Nephron (organoid): ENCODE measurements at regions not wholly inside any gene's neighbourhood (a gene's known extent, or its start where the extent isn't known, plus 50 kb on each side); places are given as distances from the start of the nearest gene placed in this dataset.
"Not testable (repeated sequence)": the region's sequence is repeated elsewhere in the genome, so short reads cannot be mapped to it uniquely, and the experiment has no call there.

Experiments used
- H3K27ac Mint-ChIP-seq, 3 experiments: 2 replicates each; pipeline ENCODE4 v1.8.0; 2020; ENCODE audit warnings: mixed read lengths in 3 of 3, mild to moderate bottlenecking in 2 of 3, moderate library complexity in 1 of 3
- H3K27me3 Mint-ChIP-seq: 2 replicates; pipeline ENCODE4 v1.8.0; 2021; ENCODE audit warnings: low read depth, mild to moderate bottlenecking, moderate library complexity, mixed read lengths
- H3K36me3 Mint-ChIP-seq: 2 replicates; pipeline ENCODE4 v1.8.0; 2020; ENCODE audit warnings: low read depth, mixed read lengths
- H3K4me1 Mint-ChIP-seq: 2 replicates; pipeline ENCODE4 v1.8.0; 2020; ENCODE audit warnings: mixed read lengths
- H3K4me3 Mint-ChIP-seq, 3 experiments: 2 replicates each; pipeline ENCODE4 v1.8.0; 2020; ENCODE audit warnings: mild to moderate bottlenecking in 3 of 3, mixed read lengths in 3 of 3, moderate library complexity in 2 of 3
- H3K9me3 Mint-ChIP-seq: 2 replicates; pipeline ENCODE4 v1.8.0; 2020; ENCODE audit warnings: mixed read lengths
- TF ChIP-seq, protein P1 (sequence below), 3 experiments: fragments of 200-600 bp; sonication (generic); IDR thresholded peaks; one replicate each; pipeline ENCODE4 v1.5.0; 2021; ENCODE audit warnings: antibody characterized with exemption in 3 of 3; ENCODE audit not compliant: unreplicated experiment in 3 of 3

DNA sequence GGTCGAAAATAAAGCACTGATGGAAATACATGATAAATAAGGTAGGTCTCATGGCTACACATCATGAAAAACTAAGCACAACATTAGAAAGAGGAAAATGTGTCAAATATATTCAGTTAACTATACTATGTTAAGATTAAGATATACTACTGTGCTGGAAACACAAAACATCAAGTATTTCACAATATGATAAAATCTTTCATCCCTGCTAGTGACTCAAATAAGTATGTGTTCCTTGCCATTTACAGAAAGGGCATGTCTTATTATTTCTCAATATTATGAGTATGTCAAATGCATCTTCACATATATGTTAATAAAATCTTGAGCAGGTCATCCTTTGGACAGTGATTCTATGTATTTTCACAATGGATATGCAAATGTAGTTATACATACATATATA, 1260.1 kb upstream of the ADGRL2 start:
- no peaks in the 10 kb centered on the region for H3K9me3 Mint-ChIP-seq
- TF ChIP-seq, protein P1, sequence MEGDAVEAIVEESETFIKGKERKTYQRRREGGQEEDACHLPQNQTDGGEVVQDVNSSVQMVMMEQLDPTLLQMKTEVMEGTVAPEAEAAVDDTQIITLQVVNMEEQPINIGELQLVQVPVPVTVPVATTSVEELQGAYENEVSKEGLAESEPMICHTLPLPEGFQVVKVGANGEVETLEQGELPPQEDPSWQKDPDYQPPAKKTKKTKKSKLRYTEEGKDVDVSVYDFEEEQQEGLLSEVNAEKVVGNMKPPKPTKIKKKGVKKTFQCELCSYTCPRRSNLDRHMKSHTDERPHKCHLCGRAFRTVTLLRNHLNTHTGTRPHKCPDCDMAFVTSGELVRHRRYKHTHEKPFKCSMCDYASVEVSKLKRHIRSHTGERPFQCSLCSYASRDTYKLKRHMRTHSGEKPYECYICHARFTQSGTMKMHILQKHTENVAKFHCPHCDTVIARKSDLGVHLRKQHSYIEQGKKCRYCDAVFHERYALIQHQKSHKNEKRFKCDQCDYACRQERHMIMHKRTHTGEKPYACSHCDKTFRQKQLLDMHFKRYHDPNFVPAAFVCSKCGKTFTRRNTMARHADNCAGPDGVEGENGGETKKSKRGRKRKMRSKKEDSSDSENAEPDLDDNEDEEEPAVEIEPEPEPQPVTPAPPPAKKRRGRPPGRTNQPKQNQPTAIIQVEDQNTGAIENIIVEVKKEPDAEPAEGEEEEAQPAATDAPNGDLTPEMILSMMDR (IDR thresholded peaks at IDR 0.05; ENCODE audit: unreplicated experiment in 3 of 3) = no peak
- H3K36me3 Mint-ChIP-seq = peaks cover 7% of the 10 kb centered on the region
- H3K27ac Mint-ChIP-seq = peak overlapping the region in 1 of 3 experiments; percentile 98
- no peaks in the 10 kb centered on the region for H3K4me1 Mint-ChIP-seq
- H3K4me3 Mint-ChIP-seq = peak overlapping the region in 2 of 3 experiments; percentile 61 to 88
- H3K27me3 Mint-ChIP-seq = no peaks in the 10 kb centered on the region

DNA sequence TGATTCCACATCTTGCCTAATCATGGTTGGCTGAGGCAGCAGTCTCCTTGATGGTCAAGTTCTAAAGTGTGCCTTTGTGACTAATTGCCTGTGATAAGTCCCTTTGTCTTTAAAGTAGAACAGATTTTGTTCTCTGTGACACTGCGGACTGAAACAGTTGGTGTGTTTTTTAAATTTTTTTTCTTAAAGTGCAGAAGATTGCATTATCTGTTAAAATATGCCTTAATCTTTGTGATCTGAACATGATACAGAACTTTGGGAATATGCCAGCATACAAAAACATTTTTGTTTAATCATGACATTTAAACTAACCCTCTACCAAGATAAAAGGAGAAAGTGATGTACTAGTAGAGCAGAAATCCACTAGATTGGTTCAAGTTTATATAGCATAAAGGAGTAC, 1260.6 kb upstream of the ADGRL2 start:
- Mint-ChIP-seq H3K36me3 (peaks cover 7% of the 10 kb centered on the region), H3K4me3 (peak overlapping the region in 2 of 3 experiments; percentile 61 to 88), H3K4me1 (peaks cover 2% of the 10 kb centered on the region), H3K27me3 (no peaks in the 10 kb centered on the region), H3K27ac (peak overlapping the region in 2 of 3 experiments; percentile 48 to 98), H3K9me3 (no peaks in the 10 kb centered on the region)
- TF ChIP-seq, protein P1 (IDR thresholded peaks at IDR 0.05; ENCODE audit: unreplicated experiment in 3 of 3) = no peak

DNA sequence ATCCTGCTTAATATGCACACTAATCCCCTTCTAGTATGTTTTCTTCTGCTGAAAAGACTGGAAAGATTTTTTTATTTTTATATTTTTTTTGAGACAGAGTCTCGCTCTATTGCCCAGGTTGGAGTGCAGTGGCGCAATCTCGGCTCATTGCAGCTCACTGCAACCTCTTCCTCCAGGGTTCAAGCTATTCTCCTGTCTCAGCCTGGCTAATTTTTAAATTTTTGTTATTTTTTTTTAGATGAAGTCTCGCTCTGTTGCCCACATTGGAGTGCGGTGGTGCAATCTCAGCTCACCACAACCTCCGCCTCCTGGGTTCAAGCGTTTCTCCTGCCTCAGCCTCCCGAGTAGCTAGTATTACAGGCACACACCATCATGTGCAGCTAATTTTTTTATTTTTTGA, 1261.4 kb upstream of the ADGRL2 start:
- not testable (repeated sequence) for H3K9me3 Mint-ChIP-seq
- H3K27ac Mint-ChIP-seq = peak overlapping the region in 1 of 3 experiments; percentile 98
- H3K4me3 Mint-ChIP-seq = peak overlapping the region in 2 of 3 experiments; percentile 83 to 88

DNA sequence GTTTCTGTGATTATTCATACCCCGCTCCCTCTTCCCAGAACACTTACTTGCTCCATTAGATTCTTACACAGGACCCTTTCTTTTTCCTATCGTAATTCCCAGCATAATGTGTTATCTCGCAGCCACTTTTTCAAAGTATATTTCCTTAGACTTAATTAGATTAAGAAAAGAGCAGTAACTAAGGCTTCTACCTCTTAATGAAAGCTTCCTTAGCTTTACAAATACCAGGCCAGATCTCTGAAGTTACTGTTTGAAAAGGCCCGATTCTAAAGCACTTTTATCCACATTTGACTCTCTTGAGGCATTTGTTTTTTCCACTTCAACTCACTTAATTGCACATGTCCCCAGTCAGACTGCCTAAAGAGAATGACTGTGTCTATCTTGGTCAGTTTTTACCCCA, 1264.3 kb upstream of the ADGRL2 start:
- Mint-ChIP-seq H3K4me1 (peaks cover 25% of the 10 kb centered on the region), H3K27me3 (no peaks in the 10 kb centered on the region), H3K36me3 (peaks cover 7% of the 10 kb centered on the region), H3K4me3 (peak overlapping the region; percentile 82 to 92 (median 88)), H3K27ac (peak overlapping the region; percentile 97 to 98 (median 98)), H3K9me3 (no peaks in the 10 kb centered on the region)
- TF ChIP-seq, protein P1 (IDR thresholded peaks at IDR 0.05; ENCODE audit: unreplicated experiment in 3 of 3) = no peak

More for the DNA sequence above, 1261.4 kb upstream of the ADGRL2 start:
- not testable (repeated sequence) for H3K27me3 Mint-ChIP-seq, H3K36me3 Mint-ChIP-seq
- peaks cover 11% of the 10 kb centered on the region for H3K4me1 Mint-ChIP-seq

DNA sequence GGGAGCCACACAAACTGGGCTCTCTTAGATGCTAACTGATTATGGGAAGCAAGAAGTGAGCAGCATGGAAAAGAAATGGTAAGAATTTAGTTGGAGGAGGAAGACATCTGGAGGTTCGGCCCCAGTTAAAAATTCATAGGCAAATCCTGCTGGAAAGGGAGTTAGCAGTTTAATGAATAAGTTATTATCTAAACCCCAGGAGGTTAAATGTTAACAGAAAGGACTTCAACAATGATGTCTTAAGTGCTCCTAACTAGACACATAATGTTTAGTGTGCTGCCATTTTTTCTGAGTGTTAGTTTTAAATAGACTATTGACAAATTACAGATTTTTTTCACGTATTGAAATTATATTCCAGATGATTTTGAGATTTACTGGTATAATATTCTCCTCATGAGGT, 1265.3 kb upstream of the ADGRL2 start:
- peaks cover 7% of the 10 kb centered on the region for H3K36me3 Mint-ChIP-seq
- H3K4me3 Mint-ChIP-seq = peak overlapping the region; percentile 88 to 92 (median 91)
- TF ChIP-seq, protein P1 (IDR thresholded peaks at IDR 0.05; ENCODE audit: unreplicated experiment in 3 of 3) = no peak
- H3K9me3 Mint-ChIP-seq = no peaks in the 10 kb centered on the region
- H3K27ac Mint-ChIP-seq = peak overlapping the region; percentile 94 to 98 (median 98)
- H3K4me1 Mint-ChIP-seq = peaks cover 25% of the 10 kb centered on the region
- no peaks in the 10 kb centered on the region for H3K27me3 Mint-ChIP-seq

DNA sequence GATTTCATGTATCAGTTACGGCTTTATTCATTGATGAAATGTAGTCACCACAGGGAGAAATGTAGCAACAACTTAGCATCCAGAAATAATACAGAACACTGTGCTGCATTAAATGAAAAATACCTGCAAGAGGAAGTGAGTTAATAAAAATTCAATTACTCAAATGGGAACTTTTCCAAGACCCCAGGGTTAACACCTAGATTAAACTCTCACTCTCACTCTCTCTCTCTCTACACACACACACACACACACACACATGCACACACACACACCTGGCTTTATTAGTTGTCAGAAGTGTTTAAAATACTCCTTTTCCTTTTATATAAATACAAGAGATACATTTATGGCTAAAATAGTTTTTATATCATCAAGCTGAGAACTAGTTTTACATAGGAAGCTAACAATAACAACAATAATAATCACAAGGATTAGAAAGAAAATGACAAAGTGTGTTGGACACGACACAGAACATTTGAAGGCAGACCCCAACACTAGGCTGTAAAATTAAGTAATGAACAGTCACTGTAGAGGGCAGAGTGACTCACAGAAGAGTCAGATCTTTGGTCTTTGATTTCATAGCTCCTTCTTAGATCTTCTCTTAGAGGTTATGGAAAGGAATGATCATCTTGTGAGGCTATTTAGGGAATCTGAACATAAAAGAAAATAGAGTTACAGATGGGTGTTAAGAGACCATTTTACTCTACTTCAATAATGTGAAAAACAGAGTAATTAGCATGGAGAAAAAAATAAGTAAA, 1266.0 kb upstream of the ADGRL2 start:
- H3K9me3 Mint-ChIP-seq = no peaks in the 10 kb centered on the region
- H3K4me1 Mint-ChIP-seq = peaks cover 25% of the 10 kb centered on the region
- H3K4me3 Mint-ChIP-seq = peak overlapping the region; percentile 88 to 92 (median 91)
- TF ChIP-seq, protein P1 (IDR thresholded peaks at IDR 0.05; ENCODE audit: unreplicated experiment in 3 of 3) = no peak
- H3K27ac Mint-ChIP-seq = peak overlapping the region; percentile 94 to 98 (median 98)
- no peaks in the 10 kb centered on the region for H3K27me3 Mint-ChIP-seq
- H3K36me3 Mint-ChIP-seq = no peaks in the 10 kb centered on the region
